ENCODE measurements at regions not wholly inside any gene's neighbourhood (a gene's known extent, or its start where the extent isn't known, plus 50 kb on each side); places are given as distances from the start of the nearest gene placed in this dataset.

DNA sequence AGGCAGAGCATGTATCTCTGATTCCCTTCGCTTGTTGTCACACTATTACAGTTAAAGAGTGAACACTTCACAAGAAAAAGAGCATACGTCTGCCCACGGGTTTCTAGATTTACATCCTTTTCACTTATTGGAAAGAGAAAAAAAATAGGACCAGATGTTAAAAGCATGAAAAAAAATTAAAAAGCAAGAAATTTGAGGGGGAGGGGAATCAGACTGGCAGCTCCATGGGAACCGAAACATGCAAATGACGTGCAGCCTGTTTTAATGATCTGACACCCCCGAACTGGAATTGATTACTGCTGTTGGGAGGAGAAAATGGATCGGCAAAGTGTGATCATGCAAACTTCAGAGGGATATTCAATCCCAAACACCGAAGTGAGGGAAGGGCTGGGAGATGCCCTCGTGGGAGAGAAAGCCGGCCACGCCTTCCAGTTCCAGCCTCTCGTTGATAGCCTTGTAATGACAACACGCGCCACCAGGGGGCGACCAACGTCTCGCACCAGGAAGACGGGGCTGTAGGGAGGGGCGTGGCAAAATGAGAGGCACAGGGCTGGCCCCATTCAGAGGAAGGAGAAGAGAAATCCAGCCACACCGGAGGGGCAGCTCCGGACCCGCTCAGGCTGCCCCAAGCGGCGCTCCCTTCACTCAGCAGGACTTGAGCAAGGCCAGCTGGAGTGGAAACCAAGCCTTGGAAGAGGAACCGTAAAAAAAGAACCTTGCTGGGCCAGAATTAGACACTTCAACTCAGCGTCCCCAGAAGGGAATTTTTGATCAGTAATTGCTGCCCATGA is 53.8 kb upstream of the SYT13 start:
- DNase-seq, result peak; percentile 98

DNA sequence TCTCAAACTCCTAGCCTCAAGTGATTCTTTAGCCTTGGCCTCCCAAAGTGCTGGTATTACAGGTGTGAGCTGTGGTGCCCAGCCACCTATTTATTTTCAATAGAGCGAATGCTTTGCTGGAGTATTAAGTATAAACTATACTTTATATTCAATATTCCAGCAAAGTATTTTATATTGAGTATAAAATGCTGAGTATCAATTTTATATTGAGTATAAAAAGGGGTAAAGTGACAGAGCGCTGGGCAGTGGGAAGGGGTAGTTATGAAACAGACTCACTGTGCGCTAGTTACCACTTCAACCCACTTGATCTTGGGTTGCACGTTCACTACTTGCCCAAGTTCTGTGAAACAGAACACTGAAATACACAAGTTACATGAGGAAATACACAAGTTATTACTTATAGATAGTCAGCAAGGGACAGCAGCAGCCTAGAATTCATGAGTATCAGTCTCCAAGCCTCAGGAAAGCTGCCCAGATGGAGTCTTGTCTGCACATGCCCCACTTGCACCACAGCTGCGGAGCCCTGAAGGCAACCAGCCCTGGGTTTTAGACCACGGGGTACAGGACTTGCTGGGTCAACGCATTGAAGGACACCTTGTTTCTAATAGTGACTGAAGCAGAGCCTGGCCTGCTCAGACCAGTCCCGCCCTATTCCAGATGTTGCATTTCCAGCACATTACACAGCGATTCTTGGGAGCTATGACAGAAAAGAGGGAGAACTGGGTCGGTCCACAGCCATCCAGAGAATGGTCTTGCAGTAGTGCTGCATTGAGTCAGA is 51.6 kb upstream of the SYT13 start:
- no peak for DNase-seq

DNA sequence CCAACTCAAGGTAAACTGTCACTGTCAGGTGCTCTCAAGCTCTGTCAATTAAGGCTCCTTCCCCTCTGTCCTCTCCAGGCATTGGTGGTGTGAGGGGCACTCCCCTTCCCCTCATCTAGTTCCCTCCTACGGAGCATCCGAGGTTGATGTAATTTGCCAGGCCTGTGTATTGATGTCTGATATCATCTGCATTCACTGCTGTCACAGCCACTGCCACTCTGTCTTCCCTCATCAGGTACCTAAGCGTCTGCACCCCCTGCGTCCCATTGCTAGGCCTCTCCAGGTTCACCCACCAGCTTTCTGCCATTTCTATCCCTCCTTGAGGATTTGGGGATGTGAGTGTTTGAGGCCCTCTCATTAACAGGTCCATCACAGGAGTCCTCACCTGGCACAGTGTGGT is 50.0 kb upstream of the SYT13 start:
- DNase-seq, result no peak
